ENCODE measurements at regions not wholly inside any gene's neighbourhood (a gene's known extent, or its start where the extent isn't known, plus 50 kb on each side); places are given as distances from the start of the nearest gene placed in this dataset.

DNA sequence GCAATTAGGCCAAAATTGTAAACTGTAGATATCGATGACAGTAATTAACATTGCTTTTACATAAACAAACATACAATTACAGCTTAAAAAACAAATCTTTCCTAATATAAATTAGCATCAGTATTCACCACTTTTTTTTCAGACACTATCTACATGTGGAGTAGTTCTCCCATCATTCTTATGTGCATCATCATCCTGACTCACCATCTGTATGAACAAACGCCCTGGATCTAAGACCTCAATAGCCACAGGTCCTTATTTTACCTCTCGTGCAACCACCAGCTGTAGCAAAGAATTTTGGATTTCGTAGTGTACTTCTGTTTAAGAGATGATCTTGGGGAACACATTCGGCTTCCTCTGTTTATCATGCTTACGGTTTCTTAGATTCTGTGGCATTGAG lies 551.9 kb upstream of the KIRREL3 start:
- no peak for DNase-seq (ENCODE audit: low read depth)
- TF ChIP-seq, protein P1, sequence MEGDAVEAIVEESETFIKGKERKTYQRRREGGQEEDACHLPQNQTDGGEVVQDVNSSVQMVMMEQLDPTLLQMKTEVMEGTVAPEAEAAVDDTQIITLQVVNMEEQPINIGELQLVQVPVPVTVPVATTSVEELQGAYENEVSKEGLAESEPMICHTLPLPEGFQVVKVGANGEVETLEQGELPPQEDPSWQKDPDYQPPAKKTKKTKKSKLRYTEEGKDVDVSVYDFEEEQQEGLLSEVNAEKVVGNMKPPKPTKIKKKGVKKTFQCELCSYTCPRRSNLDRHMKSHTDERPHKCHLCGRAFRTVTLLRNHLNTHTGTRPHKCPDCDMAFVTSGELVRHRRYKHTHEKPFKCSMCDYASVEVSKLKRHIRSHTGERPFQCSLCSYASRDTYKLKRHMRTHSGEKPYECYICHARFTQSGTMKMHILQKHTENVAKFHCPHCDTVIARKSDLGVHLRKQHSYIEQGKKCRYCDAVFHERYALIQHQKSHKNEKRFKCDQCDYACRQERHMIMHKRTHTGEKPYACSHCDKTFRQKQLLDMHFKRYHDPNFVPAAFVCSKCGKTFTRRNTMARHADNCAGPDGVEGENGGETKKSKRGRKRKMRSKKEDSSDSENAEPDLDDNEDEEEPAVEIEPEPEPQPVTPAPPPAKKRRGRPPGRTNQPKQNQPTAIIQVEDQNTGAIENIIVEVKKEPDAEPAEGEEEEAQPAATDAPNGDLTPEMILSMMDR (IDR thresholded peaks at IDR 0.05; ENCODE audit: insufficient read depth, low read length), result no peak
- no peak overlapping the region for H3K4me3 ChIP-seq (ENCODE audit: low read depth, low read length)

DNA sequence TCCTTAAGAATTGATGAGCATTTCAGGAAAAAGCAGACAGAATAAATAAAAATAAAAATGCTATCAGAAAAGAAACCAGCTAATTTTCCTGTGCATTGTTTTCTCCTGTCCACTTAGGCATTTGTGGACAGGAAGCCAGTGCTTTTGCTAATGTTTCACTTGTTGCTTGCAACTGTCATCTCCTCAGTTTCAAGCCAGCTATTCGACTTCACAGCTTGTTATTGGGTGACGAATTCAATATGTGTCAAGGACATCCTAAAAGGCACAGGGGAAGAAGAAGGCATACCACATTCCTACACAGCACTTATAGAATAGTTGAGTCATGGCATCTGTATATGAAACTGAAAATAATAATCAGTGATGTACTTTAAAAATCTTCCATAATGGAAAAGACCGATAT lies 530.6 kb upstream of the KIRREL3 start:
- TF ChIP-seq, protein P1 (IDR thresholded peaks at IDR 0.05; ENCODE audit: insufficient read depth, low read length), result no peak
- H3K4me3 ChIP-seq (ENCODE audit: low read depth, low read length), result no peak overlapping the region
- DNase-seq (ENCODE audit: low read depth), result no peak

DNA sequence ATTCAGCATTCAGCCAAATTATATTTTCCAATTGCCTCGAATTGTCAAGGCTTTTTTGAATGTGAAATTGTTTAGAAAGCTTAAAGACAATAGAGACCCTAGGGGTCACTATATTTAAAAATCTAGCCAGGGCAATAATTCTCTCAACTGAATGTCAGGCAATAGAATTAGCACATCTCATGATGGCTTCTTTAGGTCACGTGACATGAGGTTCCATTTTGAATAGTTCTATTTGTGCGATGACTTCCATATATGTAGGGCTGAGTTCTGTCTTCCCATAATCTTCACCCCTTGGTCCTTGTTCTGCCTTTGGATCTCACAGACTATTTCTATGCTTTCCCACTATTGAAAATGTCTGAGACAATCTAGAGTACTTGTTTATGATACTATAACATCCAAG lies 527.7 kb upstream of the KIRREL3 start:
- TF ChIP-seq, protein P1 (IDR thresholded peaks at IDR 0.05; ENCODE audit: insufficient read depth, low read length), result no peak
- no peak overlapping the region for H3K4me3 ChIP-seq (ENCODE audit: low read depth, low read length)
- DNase-seq (ENCODE audit: low read depth), result no peak

DNA sequence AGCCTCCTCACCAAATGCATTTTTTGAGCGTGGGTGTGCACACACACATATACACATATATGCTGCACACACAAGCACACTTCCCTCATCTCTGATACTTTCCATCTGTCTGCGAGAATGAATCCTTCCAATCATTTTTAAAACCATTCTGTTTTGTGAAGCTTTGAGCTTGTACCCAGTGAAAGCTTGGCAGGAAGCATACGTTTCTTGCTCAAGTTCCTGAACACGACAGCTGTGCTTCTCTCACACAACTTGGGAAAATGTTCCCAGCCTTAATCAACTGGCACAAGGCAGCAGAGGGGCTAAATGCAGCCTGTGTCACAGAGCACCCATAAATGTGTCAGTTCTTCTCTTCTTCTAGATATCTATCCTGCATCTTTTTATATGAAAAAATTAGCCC lies 524.0 kb upstream of the KIRREL3 start:
- H3K4me3 ChIP-seq (ENCODE audit: low read depth, low read length), result no peak overlapping the region
- TF ChIP-seq, protein P1 (IDR thresholded peaks at IDR 0.05; ENCODE audit: insufficient read depth, low read length), result no peak
- DNase-seq (ENCODE audit: low read depth), result no peak

DNA sequence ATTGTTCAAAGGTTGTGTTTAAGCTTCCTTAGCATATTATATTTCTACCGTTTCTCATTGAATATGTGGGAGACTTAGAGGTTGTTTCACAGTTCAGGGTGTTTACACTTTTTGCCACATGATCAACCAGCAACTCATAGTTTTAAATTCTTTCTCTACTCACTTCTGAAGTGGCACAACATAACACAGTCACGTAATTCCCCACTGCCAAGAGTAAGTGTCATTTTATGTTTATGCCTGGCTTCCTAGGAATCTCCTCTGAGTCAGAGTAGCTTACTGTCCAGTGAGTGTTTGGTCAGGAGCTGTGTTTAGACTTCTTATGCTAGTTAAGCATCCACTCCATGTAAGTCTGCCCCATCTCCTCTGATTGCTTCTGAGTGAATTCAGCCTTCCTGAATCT lies 520.8 kb upstream of the KIRREL3 start:
- no peak overlapping the region for H3K4me3 ChIP-seq (ENCODE audit: low read depth, low read length)
- no peak for DNase-seq (ENCODE audit: low read depth)
- TF ChIP-seq, protein P1 (IDR thresholded peaks at IDR 0.05; ENCODE audit: insufficient read depth, low read length), result no peak

DNA sequence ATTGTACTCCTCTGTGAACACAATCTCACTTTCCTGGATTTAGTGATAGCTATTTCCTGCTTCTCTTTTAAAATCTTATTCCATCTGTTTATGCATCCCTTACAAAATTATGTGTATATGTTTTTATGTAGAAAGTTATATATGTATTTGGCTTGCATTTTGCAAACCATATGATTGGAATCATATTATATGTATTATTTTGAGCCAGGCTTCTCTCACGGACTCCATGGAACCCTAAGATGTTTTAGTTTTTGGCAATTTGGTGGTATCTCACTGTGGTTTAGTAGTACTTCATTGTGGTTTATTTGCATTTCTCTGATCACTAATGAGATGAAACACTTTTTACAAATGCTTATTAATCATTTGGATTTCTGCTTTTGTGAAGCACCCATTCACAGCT lies 507.3 kb upstream of the KIRREL3 start:
- TF ChIP-seq, protein P1 (IDR thresholded peaks at IDR 0.05; ENCODE audit: insufficient read depth, low read length), result no peak
- no peak overlapping the region for H3K4me3 ChIP-seq (ENCODE audit: low read depth, low read length)
- DNase-seq (ENCODE audit: low read depth), result no peak

DNA sequence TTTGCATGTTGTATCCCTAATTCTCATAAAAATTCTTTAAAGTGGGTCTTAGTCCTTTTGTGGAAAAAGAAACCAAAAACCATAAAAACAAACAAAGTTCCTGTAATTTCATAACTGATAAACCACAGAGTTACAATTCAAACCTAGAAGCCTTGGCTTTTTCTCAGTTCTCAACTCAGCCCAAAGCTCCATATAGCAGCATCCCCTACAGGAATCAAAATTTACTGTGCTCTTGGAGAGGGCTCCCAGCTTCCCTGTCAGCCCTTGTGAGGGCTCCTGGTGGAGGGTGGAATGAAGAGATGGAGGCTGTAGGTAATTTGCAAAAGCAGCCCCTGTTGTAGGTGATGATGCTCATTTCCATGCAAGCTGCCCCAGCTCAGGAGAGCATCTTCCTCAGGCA lies 506.1 kb upstream of the KIRREL3 start:
- no peak for DNase-seq (ENCODE audit: low read depth)
- TF ChIP-seq, protein P1 (IDR thresholded peaks at IDR 0.05; ENCODE audit: insufficient read depth, low read length), result no peak

More for the DNA sequence above, 506.1 kb upstream of the KIRREL3 start:
- no peak overlapping the region for H3K4me3 ChIP-seq (ENCODE audit: low read depth, low read length)

Measured in fibroblast of the aortic adventitia (primary cell).